Stimulated activated memory B cell treated with anti-CD40 and anti-IgM and Interleukin-4, amounts not matched to agents 10 μg/mL and 1 μg/mL and 100 μg/mL, for 72 hours (primary cell): ENCODE measurements at regions not wholly inside any gene's neighbourhood (a gene's known extent, or its start where the extent isn't known, plus 50 kb on each side); places are given as distances from the start of the nearest gene placed in this dataset.

ENCODE experiments used
- ATAC-seq: fragments of 150-1000 bp; cut with Tn5 transposase; 2 replicates; pipeline ENCODE4 v1.10.0; 2021
- H3K27ac Mint-ChIP-seq: one replicate; pipeline ENCODE4 v1.8.0; 2022; ENCODE audit warnings: mild to moderate bottlenecking, mixed read lengths
- H3K27me3 Mint-ChIP-seq: one replicate; pipeline ENCODE4 v1.8.0; 2022; ENCODE audit warnings: mixed read lengths
- H3K36me3 Mint-ChIP-seq: one replicate; pipeline ENCODE4 v1.8.0; 2022; ENCODE audit warnings: mixed read lengths
- H3K4me1 Mint-ChIP-seq: one replicate; pipeline ENCODE4 v1.8.0; 2022; ENCODE audit warnings: mixed read lengths
- H3K4me3 Mint-ChIP-seq: one replicate; pipeline ENCODE4 v1.8.0; 2022; ENCODE audit warnings: mild to moderate bottlenecking, moderate library complexity, mixed read lengths
- H3K9me3 Mint-ChIP-seq: one replicate; pipeline ENCODE4 v1.8.0; 2022; ENCODE audit warnings: mixed read lengths

DNA sequence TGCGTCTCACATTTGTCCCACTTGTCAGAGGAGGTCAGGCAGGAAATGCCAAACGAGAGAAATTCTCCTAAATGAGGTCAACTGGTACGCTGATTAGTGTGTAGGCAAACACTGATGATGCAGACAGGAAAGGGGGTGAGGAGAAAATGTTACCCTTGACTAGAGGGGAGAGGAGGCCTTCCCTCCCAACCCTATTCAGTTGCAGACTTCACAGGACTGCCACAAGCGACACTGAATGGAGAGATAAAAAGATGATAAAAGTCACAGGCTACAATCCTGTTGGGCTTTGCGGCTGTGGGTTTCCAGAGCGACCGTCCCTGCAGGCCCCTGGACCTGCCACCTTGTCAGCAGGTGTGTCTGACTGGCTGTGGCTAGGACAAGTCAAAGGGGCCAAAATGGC is 569.4 kb downstream of the CDH26 start:
- no peak overlapping the region for H3K27ac Mint-ChIP-seq
- no peak for ATAC-seq
- no peaks in the 10 kb centered on the region for H3K4me1 Mint-ChIP-seq
- no peaks in the 10 kb centered on the region for H3K36me3 Mint-ChIP-seq
- no peaks in the 10 kb centered on the region for H3K27me3 Mint-ChIP-seq
- H3K4me3 Mint-ChIP-seq = no peak overlapping the region
- H3K9me3 Mint-ChIP-seq = peaks cover 10% of the 10 kb centered on the region

- H3K27me3 Mint-ChIP-seq = no peaks in the 10 kb centered on the region
- ATAC-seq = no peak
- no peak overlapping the region for H3K27ac Mint-ChIP-seq
- no peaks in the 10 kb centered on the region for H3K4me1 Mint-ChIP-seq
- no peaks in the 10 kb centered on the region for H3K36me3 Mint-ChIP-seq
- no peak overlapping the region for H3K4me3 Mint-ChIP-seq
- H3K9me3 Mint-ChIP-seq = peaks cover 10% of the 10 kb centered on the region
Measured at GRCh38 chr20:60528141-60528540, 569.9 kb downstream of the CDH26 start.

DNA sequence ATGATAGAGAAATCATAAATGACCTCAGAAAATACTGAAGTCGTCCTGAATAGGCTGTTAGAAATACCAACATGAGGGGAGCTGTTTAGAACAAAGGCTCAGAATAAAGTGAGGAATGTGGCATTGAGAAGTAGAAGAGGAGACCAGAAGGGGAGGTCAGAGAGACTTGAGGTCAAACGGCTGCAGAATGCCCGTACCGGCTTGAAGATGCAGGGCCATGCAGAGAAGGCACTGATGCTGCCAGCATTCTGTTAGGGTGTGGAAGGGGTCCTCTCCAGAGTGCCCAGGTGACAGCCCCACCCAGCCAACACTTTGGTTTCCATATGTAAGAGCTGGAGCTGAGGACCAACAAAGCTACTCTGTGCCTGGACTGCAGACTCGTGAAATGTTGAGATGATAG is 570.9 kb downstream of the CDH26 start:
- no peak overlapping the region for H3K4me3 Mint-ChIP-seq
- ATAC-seq = no peak

DNA sequence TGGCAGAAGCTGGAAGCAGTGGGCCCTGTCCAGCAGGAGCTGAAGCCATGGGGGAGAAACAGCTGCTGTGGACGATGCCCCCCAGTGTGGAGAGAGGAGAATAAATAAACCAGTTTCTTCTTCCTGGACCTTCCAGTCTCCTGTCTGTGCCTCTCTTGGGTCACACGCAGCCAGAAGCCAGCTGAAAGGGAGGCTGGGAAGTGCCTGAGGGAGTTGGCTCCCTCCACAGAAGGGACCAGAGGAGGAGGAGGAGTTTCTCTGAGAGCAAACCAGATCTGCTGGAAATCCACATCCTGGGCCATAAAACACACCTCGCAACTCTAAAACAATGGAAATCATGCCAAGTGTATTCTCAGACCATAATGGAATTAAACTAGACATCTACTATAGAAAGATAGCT is 577.0 kb downstream of the CDH26 start:
- Mint-ChIP-seq H3K4me1 (no peaks in the 10 kb centered on the region), H3K4me3 (no peak overlapping the region), H3K36me3 (no peaks in the 10 kb centered on the region), H3K9me3 (peaks cover 4% of the 10 kb centered on the region), H3K27me3 (no peaks in the 10 kb centered on the region), H3K27ac (no peak overlapping the region)
- no peak for ATAC-seq

More for the DNA sequence above, 570.9 kb downstream of the CDH26 start:
- no peaks in the 10 kb centered on the region for H3K27me3 Mint-ChIP-seq
- no peaks in the 10 kb centered on the region for H3K36me3 Mint-ChIP-seq
- no peak overlapping the region for H3K27ac Mint-ChIP-seq
- H3K9me3 Mint-ChIP-seq = peaks cover 10% of the 10 kb centered on the region
- no peaks in the 10 kb centered on the region for H3K4me1 Mint-ChIP-seq

DNA sequence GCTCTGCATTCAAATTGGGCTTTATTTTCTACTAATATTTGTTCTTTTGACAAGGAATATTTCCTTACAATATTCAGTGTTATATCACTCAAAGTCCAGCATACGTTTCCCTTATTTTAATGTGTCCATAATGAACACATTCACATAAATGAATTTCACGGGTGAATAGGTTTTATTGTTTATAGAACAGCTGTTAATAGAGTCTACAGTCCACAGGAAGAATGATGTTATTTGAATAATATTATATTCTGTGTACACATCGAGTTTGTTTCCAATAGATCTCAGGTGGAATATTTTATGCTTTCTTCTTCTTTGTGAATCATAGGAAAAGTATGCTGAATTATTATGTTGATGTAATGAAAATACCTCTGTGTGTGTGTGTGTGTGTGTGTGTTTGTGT is 582.4 kb downstream of the CDH26 start:
- Mint-ChIP-seq H3K36me3 (no peaks in the 10 kb centered on the region), H3K27me3 (no peaks in the 10 kb centered on the region), H3K9me3 (peaks cover 2% of the 10 kb centered on the region), H3K4me3 (no peak overlapping the region), H3K4me1 (no peaks in the 10 kb centered on the region), H3K27ac (no peak overlapping the region)
- no peak for ATAC-seq

GRCh38 chr20:60541991-60542390 is 583.8 kb downstream of the CDH26 start:
- peaks cover 8% of the 10 kb centered on the region for H3K9me3 Mint-ChIP-seq
- no peak for ATAC-seq
- no peak overlapping the region for H3K27ac Mint-ChIP-seq
- no peaks in the 10 kb centered on the region for H3K4me1 Mint-ChIP-seq
- no peak overlapping the region for H3K4me3 Mint-ChIP-seq
- no peaks in the 10 kb centered on the region for H3K27me3 Mint-ChIP-seq
- H3K36me3 Mint-ChIP-seq = no peaks in the 10 kb centered on the region

DNA sequence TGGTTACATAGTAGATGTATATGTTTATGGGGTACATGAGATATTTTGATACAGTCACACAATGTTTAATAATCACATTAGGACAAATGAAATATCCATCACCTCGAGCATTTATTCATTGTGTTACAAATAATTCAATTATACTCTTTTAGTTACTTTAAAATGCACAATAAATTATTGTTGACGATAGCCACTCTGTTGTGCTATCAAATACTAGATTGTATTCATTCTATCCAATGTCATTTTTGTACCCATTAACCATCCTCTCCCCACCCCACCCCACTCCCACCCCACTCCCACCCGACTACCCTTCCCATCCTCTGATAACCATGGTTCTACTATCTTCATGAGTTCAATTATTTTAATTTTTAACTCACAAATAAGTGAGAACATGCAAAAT is 585.4 kb downstream of the CDH26 start:
- Mint-ChIP-seq H3K27ac (no peak overlapping the region), H3K36me3 (no peaks in the 10 kb centered on the region), H3K4me1 (no peaks in the 10 kb centered on the region), H3K27me3 (no peaks in the 10 kb centered on the region), H3K4me3 (no peak overlapping the region), H3K9me3 (peaks cover 11% of the 10 kb centered on the region)
- ATAC-seq = no peak

DNA sequence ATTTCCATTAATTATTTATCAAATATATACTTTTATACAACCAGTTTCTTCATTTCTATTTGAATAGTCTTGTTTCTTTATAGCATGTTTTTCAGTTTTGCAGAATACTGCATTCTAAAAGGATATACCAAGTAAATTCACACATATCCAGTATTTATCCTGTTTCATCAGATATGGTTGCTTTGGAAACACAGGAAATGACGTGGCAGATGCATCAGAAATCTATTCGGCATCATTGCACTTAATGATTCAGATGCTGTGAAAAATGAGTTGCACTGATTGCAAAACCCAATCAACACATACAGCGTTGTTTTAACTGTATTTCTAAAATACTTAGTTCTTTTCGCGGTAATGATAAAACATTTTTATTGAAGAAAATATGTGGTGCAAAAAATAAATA is 594.9 kb downstream of the CDH26 start:
- no peaks in the 10 kb centered on the region for H3K36me3 Mint-ChIP-seq

DNA sequence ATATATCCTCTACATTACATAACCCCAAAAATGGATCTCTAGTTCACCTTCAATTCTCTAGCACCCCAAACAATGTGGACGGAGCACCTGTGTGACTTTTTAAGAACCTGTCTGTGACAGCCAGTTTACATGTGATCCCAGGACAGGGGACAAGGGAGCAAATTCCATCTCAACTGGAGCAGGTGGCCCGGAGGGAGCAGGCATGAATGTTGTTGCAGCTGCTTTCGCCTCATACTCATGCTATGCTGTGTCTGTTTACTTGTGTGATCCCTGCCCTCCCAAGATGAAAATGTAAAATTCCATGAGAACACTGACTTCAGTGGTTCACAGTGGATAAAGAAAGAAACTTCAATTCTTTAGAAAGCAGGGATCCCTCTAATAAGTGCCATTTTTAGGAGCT is 600.3 kb downstream of the CDH26 start:
- no peak overlapping the region for H3K4me3 Mint-ChIP-seq
- ATAC-seq = no peak
- H3K4me1 Mint-ChIP-seq = no peaks in the 10 kb centered on the region
- H3K9me3 Mint-ChIP-seq = no peaks in the 10 kb centered on the region
- peaks cover 8% of the 10 kb centered on the region for H3K27me3 Mint-ChIP-seq
- H3K27ac Mint-ChIP-seq = no peak overlapping the region
- no peaks in the 10 kb centered on the region for H3K36me3 Mint-ChIP-seq

More for the DNA sequence above, 594.9 kb downstream of the CDH26 start:
- Mint-ChIP-seq H3K9me3 (peaks cover 3% of the 10 kb centered on the region), H3K4me1 (no peaks in the 10 kb centered on the region), H3K27ac (no peak overlapping the region), H3K27me3 (no peaks in the 10 kb centered on the region), H3K4me3 (no peak overlapping the region)
- ATAC-seq = no peak

DNA sequence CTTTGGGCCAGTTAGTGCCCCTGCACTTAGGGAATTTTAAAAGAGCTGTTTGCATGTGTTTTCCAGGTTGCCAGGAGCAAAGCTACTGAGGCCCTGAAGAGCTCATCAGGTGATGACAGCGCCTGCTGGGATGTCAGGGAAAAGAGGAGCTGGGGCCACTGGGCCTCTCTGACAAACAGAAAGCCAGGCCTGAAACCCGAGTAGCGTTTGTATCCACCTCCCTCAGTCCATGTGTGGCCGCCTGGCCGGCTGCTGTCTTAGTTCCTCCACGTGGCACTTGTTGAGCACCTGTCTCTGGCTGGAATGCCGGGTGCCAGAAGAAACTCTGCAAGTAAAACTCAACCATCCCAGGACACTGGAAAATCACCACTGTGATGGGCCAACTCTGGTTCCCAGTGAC is 601.2 kb downstream of the CDH26 start:
- no peaks in the 10 kb centered on the region for H3K36me3 Mint-ChIP-seq
- no peak for ATAC-seq
- H3K4me1 Mint-ChIP-seq = no peaks in the 10 kb centered on the region
- H3K27me3 Mint-ChIP-seq = peaks cover 8% of the 10 kb centered on the region
- H3K9me3 Mint-ChIP-seq = no peaks in the 10 kb centered on the region
- no peak overlapping the region for H3K27ac Mint-ChIP-seq
- no peak overlapping the region for H3K4me3 Mint-ChIP-seq

GRCh38 chr20:60561052-60561451 is 602.8 kb downstream of the CDH26 start:
- Mint-ChIP-seq H3K27me3 (peaks cover 8% of the 10 kb centered on the region), H3K4me1 (no peaks in the 10 kb centered on the region), H3K9me3 (no peaks in the 10 kb centered on the region), H3K4me3 (no peak overlapping the region), H3K27ac (no peak overlapping the region), H3K36me3 (no peaks in the 10 kb centered on the region)
- ATAC-seq = no peak

DNA sequence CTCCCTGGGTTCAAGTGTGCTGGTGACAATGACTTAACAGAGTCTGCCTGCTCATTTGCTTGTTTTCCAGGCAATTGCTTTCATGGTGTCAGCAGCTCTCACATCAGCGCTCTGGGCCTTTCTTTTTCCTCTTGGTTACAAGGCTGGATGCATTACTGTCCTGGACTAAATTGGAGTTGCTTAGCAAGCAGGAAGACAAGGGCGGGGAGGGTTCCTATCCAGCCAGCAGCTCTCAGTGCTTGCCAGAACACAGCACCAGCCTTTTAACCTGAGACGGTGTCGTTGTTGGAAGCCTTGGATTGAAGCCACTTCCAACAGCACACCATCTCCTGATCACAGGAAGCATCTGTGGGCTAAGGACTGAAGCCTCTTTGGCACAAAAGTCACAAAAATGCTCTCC is 606.9 kb downstream of the CDH26 start:
- H3K27ac Mint-ChIP-seq = no peak overlapping the region
- no peak overlapping the region for H3K4me3 Mint-ChIP-seq
- H3K4me1 Mint-ChIP-seq = no peaks in the 10 kb centered on the region
- no peak for ATAC-seq
- H3K27me3 Mint-ChIP-seq = no peaks in the 10 kb centered on the region
- no peaks in the 10 kb centered on the region for H3K9me3 Mint-ChIP-seq
- H3K36me3 Mint-ChIP-seq = no peaks in the 10 kb centered on the region

GRCh38 chr20:60565551-60565950 is 607.3 kb downstream of the CDH26 start:
- no peak for ATAC-seq
- peaks cover 2% of the 10 kb centered on the region for H3K9me3 Mint-ChIP-seq
- H3K4me1 Mint-ChIP-seq = no peaks in the 10 kb centered on the region
- no peaks in the 10 kb centered on the region for H3K36me3 Mint-ChIP-seq
- H3K27me3 Mint-ChIP-seq = no peaks in the 10 kb centered on the region
- H3K4me3 Mint-ChIP-seq = no peak overlapping the region
- H3K27ac Mint-ChIP-seq = no peak overlapping the region

DNA sequence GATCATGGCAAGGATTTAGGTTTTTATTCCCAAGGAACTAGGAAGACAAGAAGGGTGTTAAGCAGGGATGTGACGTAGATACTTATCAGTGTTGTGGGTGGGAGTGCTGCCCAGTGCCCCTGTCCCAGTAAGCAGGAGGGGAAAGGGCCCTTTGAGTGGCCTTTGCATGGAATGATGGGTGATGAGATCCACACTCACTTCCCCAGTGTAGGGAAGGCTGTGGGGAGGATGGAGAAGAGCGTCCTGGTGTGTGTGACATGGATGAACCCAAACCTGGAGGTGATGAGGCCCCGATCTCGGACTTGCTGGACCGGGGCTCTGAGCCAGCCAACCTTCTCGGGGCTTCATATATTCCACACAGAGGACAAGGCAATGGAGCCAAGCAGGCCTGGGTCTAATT is 610.9 kb downstream of the CDH26 start:
- Mint-ChIP-seq H3K4me1 (no peaks in the 10 kb centered on the region), H3K4me3 (no peak overlapping the region), H3K27ac (no peak overlapping the region), H3K9me3 (peaks cover 2% of the 10 kb centered on the region), H3K36me3 (no peaks in the 10 kb centered on the region), H3K27me3 (no peaks in the 10 kb centered on the region)
- ATAC-seq = no peak

GRCh38 chr20:60570481-60571277 is 612.5 kb downstream of the CDH26 start:
- H3K4me1 Mint-ChIP-seq = no peaks in the 10 kb centered on the region
- H3K27ac Mint-ChIP-seq = no peak overlapping the region
- no peak for ATAC-seq

DNA sequence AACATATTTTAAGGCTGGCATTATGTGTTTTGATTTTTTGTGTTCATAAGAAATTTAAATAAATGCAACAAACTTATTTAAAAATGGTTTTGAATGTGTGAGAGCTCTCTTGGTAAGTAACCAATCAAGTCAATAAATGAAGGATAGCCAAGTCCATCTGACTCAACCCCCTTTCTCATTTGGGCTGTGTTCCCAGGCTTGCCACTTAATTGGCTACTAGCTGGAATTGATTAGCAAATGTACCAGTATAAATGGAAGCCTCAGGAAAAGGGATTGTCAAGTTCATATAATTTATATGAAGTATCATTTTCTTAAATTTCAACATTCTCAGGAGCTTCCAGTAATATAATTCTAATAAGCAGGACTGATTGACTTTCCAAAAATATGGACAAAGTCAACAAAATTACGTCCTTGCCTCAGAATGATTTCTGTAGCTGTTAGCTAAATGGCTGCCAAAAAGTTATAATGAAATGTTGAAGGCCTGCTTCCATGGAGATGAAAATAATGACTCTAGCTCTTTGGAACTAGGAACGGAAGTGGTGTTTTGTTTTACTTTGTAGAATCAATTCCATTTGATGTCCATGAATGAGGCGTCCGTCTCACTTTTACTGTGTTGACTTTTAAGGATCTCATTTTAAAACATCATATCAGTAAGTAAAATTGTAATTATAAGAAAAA is 614.9 kb downstream of the CDH26 start:
- Mint-ChIP-seq H3K27ac (no peak overlapping the region), H3K27me3 (no peaks in the 10 kb centered on the region), H3K4me1 (no peaks in the 10 kb centered on the region)

More at GRCh38 chr20:60570481-60571277, 612.5 kb downstream of the CDH26 start:
- Mint-ChIP-seq H3K27me3 (no peaks in the 10 kb centered on the region), H3K36me3 (no peaks in the 10 kb centered on the region), H3K9me3 (peaks cover 2% of the 10 kb centered on the region), H3K4me3 (no peak overlapping the region)

More for the DNA sequence above, 614.9 kb downstream of the CDH26 start:
- Mint-ChIP-seq H3K9me3 (peaks cover 2% of the 10 kb centered on the region), H3K4me3 (no peak overlapping the region), H3K36me3 (no peaks in the 10 kb centered on the region)
- ATAC-seq = no peak
